ENCODE measurements at regions not wholly inside any gene's neighbourhood (a gene's known extent, or its start where the extent isn't known, plus 50 kb on each side); places are given as distances from the start of the nearest gene placed in this dataset.

- DNase-seq (ENCODE audit: low read depth in 1 of 2, low spot score in 1 of 2) = no peak
- Histone ChIP-seq H3K4me3 (replicated peaks; ENCODE audit: insufficient read depth, low read length) (no peak overlapping the region), H3K27me3 (ENCODE audit: insufficient read depth, poor library complexity, severe bottlenecking) (no peaks in the 10 kb centered on the region), H3K27ac (replicated peaks) (no peak overlapping the region)
- TF ChIP-seq REST (IDR thresholded peaks at IDR 0.05; ENCODE audit: insufficient replicate concordance, low read depth) (no peak), SPI1 (IDR thresholded peaks at IDR 0.05; ENCODE audit: borderline replicate concordance, low read depth) (no peak), CTCF (IDR thresholded peaks at IDR 0.05; ENCODE audit: insufficient read depth, low read length) (no peak), GABPA (IDR thresholded peaks at IDR 0.05; ENCODE audit: low read depth) (no peak), POLR2AphosphoS5 (IDR thresholded peaks at IDR 0.05; ENCODE audit: low read depth) (no peak)
Observed at GRCh38 chr10:3535001-3535400, 250.0 kb downstream of the KLF6 start.

- Histone ChIP-seq H3K27ac (replicated peaks) (no peak overlapping the region), H3K27me3 (ENCODE audit: insufficient read depth, poor library complexity, severe bottlenecking) (no peaks in the 10 kb centered on the region), H3K4me3 (replicated peaks; ENCODE audit: insufficient read depth, low read length) (no peak overlapping the region)
- no peak for DNase-seq (ENCODE audit: low read depth in 1 of 2, low spot score in 1 of 2)
- TF ChIP-seq SPI1 (IDR thresholded peaks at IDR 0.05; ENCODE audit: borderline replicate concordance, low read depth) (no peak), POLR2AphosphoS5 (IDR thresholded peaks at IDR 0.05; ENCODE audit: low read depth) (no peak), REST (IDR thresholded peaks at IDR 0.05; ENCODE audit: insufficient replicate concordance, low read depth) (no peak), GABPA (IDR thresholded peaks at IDR 0.05; ENCODE audit: low read depth) (no peak), CTCF (IDR thresholded peaks at IDR 0.05; ENCODE audit: insufficient read depth, low read length) (no peak)
Observed at GRCh38 chr10:3534433-3534832, 250.6 kb downstream of the KLF6 start.

GRCh38 chr10:3533296-3533695, 251.7 kb downstream of the KLF6 start:
- DNase-seq (ENCODE audit: low read depth in 1 of 2, low spot score in 1 of 2) = no peak
- TF ChIP-seq SPI1 (IDR thresholded peaks at IDR 0.05; ENCODE audit: borderline replicate concordance, low read depth) (no peak), GABPA (IDR thresholded peaks at IDR 0.05; ENCODE audit: low read depth) (no peak), REST (IDR thresholded peaks at IDR 0.05; ENCODE audit: insufficient replicate concordance, low read depth) (no peak), POLR2AphosphoS5 (IDR thresholded peaks at IDR 0.05; ENCODE audit: low read depth) (no peak), CTCF (IDR thresholded peaks at IDR 0.05; ENCODE audit: insufficient read depth, low read length) (no peak)

More at GRCh38 chr10:3533296-3533695, 251.7 kb downstream of the KLF6 start:
- Histone ChIP-seq H3K4me3 (replicated peaks; ENCODE audit: insufficient read depth, low read length) (no peak overlapping the region), H3K27ac (replicated peaks) (no peak overlapping the region), H3K27me3 (ENCODE audit: insufficient read depth, poor library complexity, severe bottlenecking) (no peaks in the 10 kb centered on the region)
